ENCODE measurements at regions not wholly inside any gene's neighbourhood (a gene's known extent, or its start where the extent isn't known, plus 50 kb on each side); places are given as distances from the start of the nearest gene placed in this dataset.

GRCh38 chr15:94921936-94922335 is 690.6 kb downstream of the MCTP2 start:
- TF ChIP-seq EZH2 (optimal IDR thresholded peaks at IDR 0.05; ENCODE audit: low read depth, low read length) (no peak), CTCF (IDR thresholded peaks at IDR 0.05; ENCODE audit: low read length) (no peak), EZH2phosphoT487 (IDR thresholded peaks at IDR 0.05; ENCODE audit: low read length) (no peak)

All from MM.1S (cell line).